Adrenal gland (tissue), 9 donors: ENCODE measurements at regions not wholly inside any gene's neighbourhood (a gene's known extent, or its start where the extent isn't known, plus 50 kb on each side); places are given as distances from the start of the nearest gene placed in this dataset.

Source experiments
- DNase-seq, 7 donors: peaks; one replicate each; pipeline ENCODE4 v3.0.0-alpha.2; 2019 to 2020
- H3K27ac ChIP-seq, 5 donors: fragments of 200-600 bp; sonication (generic) in 4 of 5; 1 replicate in 3 of 5; 2 replicates in 2 of 5; pipeline versions ENCODE4 v1.5.1 to v1.8.0; 2016 to 2020; ENCODE audit warnings: mild to moderate bottlenecking in 1 of 5
- H3K27me3 ChIP-seq: fragments of 200-600 bp; 2 replicates; pipeline ENCODE4 v1.8.0; 2021
- H3K36me3 ChIP-seq, 2 donors: fragments of 200-600 bp; replicated peaks in 1 of 2; 1 replicate in 1 of 2; 2 replicates in 1 of 2; pipeline versions ENCODE4 v1.5.1 to v1.8.0; 2018 to 2022
- H3K4me1 ChIP-seq, 2 donors: fragments of 200-600 bp; replicated peaks in 1 of 2; 1 replicate in 1 of 2; 2 replicates in 1 of 2; pipeline versions ENCODE4 v1.5.1 to v1.8.0; 2018 to 2021
- H3K4me3 ChIP-seq, 4 donors: fragments of 200-600 bp; sonication (generic) in 3 of 4; one replicate each; pipeline ENCODE4 v1.5.1; 2016 to 2018
- H3K9me3 ChIP-seq, 3 donors: fragments of 200-600 bp; sonication (generic) in 1 of 3; replicated peaks in 1 of 3; 1 replicate in 2 of 3; 2 replicates in 1 of 3; pipeline versions ENCODE4 v1.5.1 to v1.8.0; 2016 to 2021
- POLR2A ChIP-seq, 2 donors: fragments of 450-650 bp; IDR thresholded peaks; one replicate each; pipeline ENCODE4 v1.6.1; 2017; ENCODE audit warnings: antibody characterized with exemption in 2 of 2, mild to moderate bottlenecking in 2 of 2, moderate library complexity in 1 of 2
- WGBS, 4 donors: extraction: QIAGEN DNeasy Blood & Tissue Kit in 2 of 4; methylation state at CpG; one replicate each; pipeline versions ENCODE4 v1.1.5 to v1.1.7; 2013 to 2017; 5-methylcytosine and 5-hydroxymethylcytosine counted together
- intact Hi-C, 2 donors: fragments of 100-400 bp; cut with DNase I; formaldehyde crosslinking; loops; one replicate each; pipeline versions ENCODE4 v1.14.1 to v1.15.0; 2022 to 2023
- TF ChIP-seq, protein P1 (sequence below), 6 experiments: fragments of 450-650 bp in 4 of 6; fragments of 200-600 bp in 2 of 6; sonication (generic) in 1 of 6; IDR thresholded peaks; 1 replicate in 5 of 6; 2 replicates in 1 of 6; pipeline versions ENCODE4 v1.5.1 to v1.8.0; 2016 to 2021; ENCODE audit warnings: antibody characterized with exemption in 6 of 6, mild to moderate bottlenecking in 2 of 6, moderate library complexity in 1 of 6
- donor health status: healthy with polysubstance abuse.
- donor health status: Bipolar disorder and iron deficiency.
- donor health status: DM: yes; HTN: yes; CAD: no.
- donor health status: DM: no; HTN: no; CAD: no.
- donor health status: DM: no; HTN: no; CAD: no.

DNA sequence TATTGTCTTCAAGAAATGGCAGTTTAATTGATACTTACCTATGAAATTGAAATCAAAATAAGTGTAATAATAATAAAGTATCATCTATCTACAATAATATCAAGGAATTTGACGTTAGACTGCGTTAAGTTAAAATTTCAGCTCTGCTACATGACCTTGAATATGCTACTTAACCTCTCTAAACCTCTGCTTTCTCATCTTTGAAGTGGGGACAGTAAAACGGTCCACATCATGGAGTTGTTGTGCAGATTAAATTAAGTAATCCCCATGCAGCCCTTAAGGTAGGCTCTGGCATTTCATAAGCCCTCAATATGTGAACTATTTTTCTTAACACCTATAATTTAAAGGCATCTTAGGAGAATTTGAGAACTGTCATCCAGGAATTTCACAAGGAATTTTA lies 252.4 kb upstream of the PHF14 start:
- Histone ChIP-seq H3K4me3 (no peak overlapping the region), H3K9me3 (no peaks in the 10 kb centered on the region), H3K4me1 (no peaks in the 10 kb centered on the region), H3K27ac (no peak overlapping the region), H3K27me3 (no peaks in the 10 kb centered on the region), H3K36me3 (no peaks in the 10 kb centered on the region)
- intact Hi-C loops: no loop called here
- TF ChIP-seq, protein P1, sequence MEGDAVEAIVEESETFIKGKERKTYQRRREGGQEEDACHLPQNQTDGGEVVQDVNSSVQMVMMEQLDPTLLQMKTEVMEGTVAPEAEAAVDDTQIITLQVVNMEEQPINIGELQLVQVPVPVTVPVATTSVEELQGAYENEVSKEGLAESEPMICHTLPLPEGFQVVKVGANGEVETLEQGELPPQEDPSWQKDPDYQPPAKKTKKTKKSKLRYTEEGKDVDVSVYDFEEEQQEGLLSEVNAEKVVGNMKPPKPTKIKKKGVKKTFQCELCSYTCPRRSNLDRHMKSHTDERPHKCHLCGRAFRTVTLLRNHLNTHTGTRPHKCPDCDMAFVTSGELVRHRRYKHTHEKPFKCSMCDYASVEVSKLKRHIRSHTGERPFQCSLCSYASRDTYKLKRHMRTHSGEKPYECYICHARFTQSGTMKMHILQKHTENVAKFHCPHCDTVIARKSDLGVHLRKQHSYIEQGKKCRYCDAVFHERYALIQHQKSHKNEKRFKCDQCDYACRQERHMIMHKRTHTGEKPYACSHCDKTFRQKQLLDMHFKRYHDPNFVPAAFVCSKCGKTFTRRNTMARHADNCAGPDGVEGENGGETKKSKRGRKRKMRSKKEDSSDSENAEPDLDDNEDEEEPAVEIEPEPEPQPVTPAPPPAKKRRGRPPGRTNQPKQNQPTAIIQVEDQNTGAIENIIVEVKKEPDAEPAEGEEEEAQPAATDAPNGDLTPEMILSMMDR (IDR thresholded peaks at IDR 0.05): no peak
- TF ChIP-seq POLR2A (IDR thresholded peaks at IDR 0.05): no peak
- DNase-seq: no peak
- 69 to 76% (median 73%) methylated on average over 3 of the region's 3 CpGs for WGBS, 4 donors

DNA sequence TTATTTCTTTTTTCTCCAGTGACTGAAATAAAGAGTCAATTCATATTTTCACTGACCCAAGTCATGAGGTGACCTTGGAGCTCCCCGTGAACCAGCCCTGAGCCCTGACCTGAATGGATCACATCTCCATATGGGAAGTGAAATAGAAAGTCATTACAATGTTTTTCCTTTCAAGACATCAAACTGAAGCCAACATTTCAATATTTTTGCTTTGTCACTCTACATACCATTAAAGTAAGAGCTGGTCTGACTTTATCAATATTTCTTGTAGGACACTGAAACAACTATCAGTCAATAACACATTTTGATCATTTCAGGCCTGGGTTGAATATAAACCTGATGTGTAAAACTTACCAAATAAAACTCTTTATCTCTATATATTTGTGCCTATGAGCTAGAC lies 249.8 kb upstream of the PHF14 start:
- intact Hi-C loops: no loop called here
- Histone ChIP-seq H3K4me3 (no peak overlapping the region), H3K4me1 (no peaks in the 10 kb centered on the region), H3K9me3 (no peaks in the 10 kb centered on the region), H3K36me3 (no peaks in the 10 kb centered on the region), H3K27ac (no peak overlapping the region), H3K27me3 (no peaks in the 10 kb centered on the region)
- WGBS, 4 donors: 21 to 37% (median 23%) methylated on average over 1 of the region's 1 CpG
- DNase-seq: no peak
- no peak for TF ChIP-seq POLR2A (IDR thresholded peaks at IDR 0.05)
- TF ChIP-seq, protein P1 (IDR thresholded peaks at IDR 0.05): no peak

DNA sequence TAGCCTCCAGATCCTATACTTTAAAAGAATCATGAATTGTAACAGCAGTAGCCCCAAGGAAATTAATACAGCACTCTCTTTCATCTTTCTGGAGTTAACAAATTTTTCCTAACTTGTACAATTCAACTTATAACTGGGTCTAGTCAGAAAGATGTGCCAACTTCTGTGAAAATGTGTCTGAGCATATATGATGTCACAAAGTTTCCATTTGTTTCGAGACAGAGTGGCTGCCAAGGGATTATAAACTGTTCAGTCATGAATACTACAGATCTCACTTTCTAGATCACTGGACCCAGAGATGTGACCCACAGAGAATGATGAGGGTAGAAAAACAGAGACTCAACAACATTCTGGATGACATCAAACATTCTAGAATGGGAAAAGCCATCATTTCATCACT lies 249.2 kb upstream of the PHF14 start:
- no peak for DNase-seq
- Histone ChIP-seq H3K4me1 (no peaks in the 10 kb centered on the region), H3K4me3 (no peak overlapping the region), H3K27me3 (no peaks in the 10 kb centered on the region), H3K36me3 (no peaks in the 10 kb centered on the region), H3K9me3 (no peaks in the 10 kb centered on the region), H3K27ac (no peak overlapping the region)
- intact Hi-C loops: no loop called here
- no peak for TF ChIP-seq POLR2A (IDR thresholded peaks at IDR 0.05)
- TF ChIP-seq, protein P1 (IDR thresholded peaks at IDR 0.05): no peak
- 71 to 89% (median 83%) methylated on average over 1 of the region's 1 CpG for WGBS, 4 donors

DNA sequence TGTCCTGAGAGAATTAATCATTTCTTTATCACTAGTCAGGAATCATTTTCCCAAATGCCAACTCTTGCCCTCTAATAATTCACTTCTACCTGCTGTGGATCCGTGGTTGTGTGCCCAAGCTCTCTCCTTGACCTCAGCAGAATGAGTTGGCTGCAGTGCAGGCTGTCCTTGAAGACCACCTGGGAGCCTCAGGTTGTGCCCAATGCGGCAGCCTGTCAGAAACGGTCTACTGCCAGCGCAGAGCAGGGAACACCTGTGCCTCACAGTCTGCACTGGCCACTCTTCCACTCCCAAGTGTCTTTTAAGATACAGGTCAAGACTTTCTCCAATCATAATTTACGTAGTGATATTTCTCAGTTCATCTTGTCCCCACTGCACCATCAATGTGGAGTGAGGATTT lies 246.0 kb upstream of the PHF14 start:
- intact Hi-C loops: no loop called here

More for the DNA sequence above, 246.0 kb upstream of the PHF14 start:
- H3K4me1 ChIP-seq: no peaks in the 10 kb centered on the region
- no peak overlapping the region for H3K4me3 ChIP-seq
- H3K9me3 ChIP-seq: no peaks in the 10 kb centered on the region
- TF ChIP-seq, protein P1 (IDR thresholded peaks at IDR 0.05): no peak
- WGBS, 4 donors: 57 to 62% (median 59%) methylated on average over 5 of the region's 5 CpGs
- H3K27me3 ChIP-seq: no peaks in the 10 kb centered on the region
- no peak for DNase-seq
- no peaks in the 10 kb centered on the region for H3K36me3 ChIP-seq
- H3K27ac ChIP-seq: no peak overlapping the region
